B cell (primary cell): ENCODE measurements at regions not wholly inside any gene's neighbourhood (a gene's known extent, or its start where the extent isn't known, plus 50 kb on each side); places are given as distances from the start of the nearest gene placed in this dataset.

Source experiments
- EZH2 ChIP-seq: IDR thresholded peaks from 2 replicates; pipeline ENCODE4 v1.6.1; 2012; ENCODE audit warnings: borderline replicate concordance, low read depth, mild to moderate bottlenecking, moderate library complexity, low read length; ENCODE audit not compliant: insufficient read depth, poor library complexity, severe bottlenecking
- TF ChIP-seq, protein P1 (sequence below): fragments of 200-600 bp; IDR thresholded peaks from one replicate; pipeline ENCODE4 v1.8.0; 2022; ENCODE audit warnings: antibody characterized with exemption, mild to moderate bottlenecking

DNA sequence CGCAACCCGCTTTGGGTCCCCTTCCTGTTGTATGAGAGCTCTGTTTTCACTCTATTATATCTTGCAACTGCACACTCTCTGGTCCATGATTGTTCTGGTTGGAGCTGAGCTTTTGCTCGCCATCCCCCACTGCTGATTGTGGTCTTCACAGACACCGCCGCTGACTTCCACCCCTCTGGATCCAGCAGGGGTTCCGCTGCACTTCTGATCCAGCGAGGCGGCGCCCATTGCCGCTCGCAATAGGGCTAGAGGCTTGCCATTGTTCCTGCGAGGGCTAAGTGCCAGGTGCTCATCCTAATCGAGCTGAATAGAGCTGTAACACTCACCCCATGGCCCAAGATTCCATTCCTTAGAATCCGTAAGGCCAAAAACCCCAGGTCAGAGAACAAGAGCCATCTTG, 1905.8 kb upstream of the RAG2 start:
- TF ChIP-seq, protein P1, sequence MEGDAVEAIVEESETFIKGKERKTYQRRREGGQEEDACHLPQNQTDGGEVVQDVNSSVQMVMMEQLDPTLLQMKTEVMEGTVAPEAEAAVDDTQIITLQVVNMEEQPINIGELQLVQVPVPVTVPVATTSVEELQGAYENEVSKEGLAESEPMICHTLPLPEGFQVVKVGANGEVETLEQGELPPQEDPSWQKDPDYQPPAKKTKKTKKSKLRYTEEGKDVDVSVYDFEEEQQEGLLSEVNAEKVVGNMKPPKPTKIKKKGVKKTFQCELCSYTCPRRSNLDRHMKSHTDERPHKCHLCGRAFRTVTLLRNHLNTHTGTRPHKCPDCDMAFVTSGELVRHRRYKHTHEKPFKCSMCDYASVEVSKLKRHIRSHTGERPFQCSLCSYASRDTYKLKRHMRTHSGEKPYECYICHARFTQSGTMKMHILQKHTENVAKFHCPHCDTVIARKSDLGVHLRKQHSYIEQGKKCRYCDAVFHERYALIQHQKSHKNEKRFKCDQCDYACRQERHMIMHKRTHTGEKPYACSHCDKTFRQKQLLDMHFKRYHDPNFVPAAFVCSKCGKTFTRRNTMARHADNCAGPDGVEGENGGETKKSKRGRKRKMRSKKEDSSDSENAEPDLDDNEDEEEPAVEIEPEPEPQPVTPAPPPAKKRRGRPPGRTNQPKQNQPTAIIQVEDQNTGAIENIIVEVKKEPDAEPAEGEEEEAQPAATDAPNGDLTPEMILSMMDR: no peak
- TF ChIP-seq EZH2: no peak
